Activated CD8-positive, alpha-beta T cell treated with anti-CD3 and anti-CD28 coated beads for 36 hours (primary cell): ENCODE measurements at regions not wholly inside any gene's neighbourhood (a gene's known extent, or its start where the extent isn't known, plus 50 kb on each side); places are given as distances from the start of the nearest gene placed in this dataset.

ENCODE experiments used
- ATAC-seq: fragments of 200-7000 bp; cut with Tn5 transposase; one replicate; pipeline ENCODE4 v1.10.0; 2021; ENCODE audit warnings: mild to moderate bottlenecking, moderate library complexity
- CTCF ChIA-PET: fragments of 350-600 bp; sonication (Branson Sonifier 250); formaldehyde crosslinking; loops from one replicate; lab custom pipeline; 2021; ENCODE audit warnings: antibody characterized with exemption; lab: Charles Lee
- POLR2A ChIA-PET: fragments of 350-600 bp; sonication (Branson Sonifier 250); formaldehyde crosslinking; loops from one replicate; lab custom pipeline; 2021; ENCODE audit warnings: antibody characterized with exemption; lab: Charles Lee
- DNase-seq: peaks from one replicate; pipeline ENCODE4 v3.0.0-alpha.2; 2020
- H3K27ac Mint-ChIP-seq: one replicate; pipeline ENCODE4 v1.8.0; 2021; ENCODE audit warnings: mild to moderate bottlenecking, mixed read lengths
- H3K27me3 Mint-ChIP-seq: one replicate; pipeline ENCODE4 v1.8.0; 2021; ENCODE audit warnings: mixed read lengths
- H3K36me3 Mint-ChIP-seq: one replicate; pipeline ENCODE4 v1.8.0; 2021; ENCODE audit warnings: low read depth, mixed read lengths
- H3K4me1 Mint-ChIP-seq: one replicate; pipeline ENCODE4 v1.8.0; 2021; ENCODE audit warnings: low read depth, mixed read lengths
- H3K4me3 Mint-ChIP-seq: one replicate; pipeline ENCODE4 v1.8.0; 2021; ENCODE audit warnings: mild to moderate bottlenecking, moderate library complexity, mixed read lengths
- H3K9me3 Mint-ChIP-seq: one replicate; pipeline ENCODE4 v1.8.0; 2021; ENCODE audit warnings: mixed read lengths
- intact Hi-C: fragments of 100-400 bp; cut with micrococcal nuclease; formaldehyde crosslinking; loops from one replicate; pipeline ENCODE4 v1.10.0; 2022
- TF ChIP-seq, protein P1 (sequence below): fragments of 200-600 bp; IDR thresholded peaks from one replicate; pipeline ENCODE4 v1.8.0; 2022; ENCODE audit warnings: antibody characterized with exemption, mild to moderate bottlenecking

DNA sequence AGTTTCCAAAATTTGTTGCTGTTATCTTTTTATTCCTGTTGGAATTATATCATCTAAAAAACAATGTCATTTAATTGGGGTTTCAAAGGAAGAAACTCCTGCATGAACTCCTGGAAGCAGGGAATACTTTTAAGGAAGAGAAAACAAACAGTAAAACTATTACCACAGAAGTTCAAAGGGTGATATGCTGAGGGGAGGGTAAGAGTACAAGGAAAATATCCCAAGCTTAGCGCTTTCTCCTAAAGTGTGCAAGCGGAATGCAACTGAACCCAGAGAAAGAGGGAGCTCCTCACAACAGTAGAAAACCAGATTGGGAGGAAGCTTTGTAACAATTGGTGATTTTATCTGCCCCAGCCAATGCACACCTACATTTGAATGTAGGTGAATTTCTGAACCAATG, 175.1 kb downstream of the NUFIP1 start:
- ChIA-PET CTCF (no interaction called here), POLR2A (no interaction called here)
- Mint-ChIP-seq H3K27me3 (peaks cover 13% of the 10 kb centered on the region), H3K4me1 (peaks cover 14% of the 10 kb centered on the region), H3K9me3 (no peaks in the 10 kb centered on the region), H3K4me3 (no peak overlapping the region), H3K27ac (no peak overlapping the region), H3K36me3 (no peaks in the 10 kb centered on the region)
- TF ChIP-seq, protein P1, sequence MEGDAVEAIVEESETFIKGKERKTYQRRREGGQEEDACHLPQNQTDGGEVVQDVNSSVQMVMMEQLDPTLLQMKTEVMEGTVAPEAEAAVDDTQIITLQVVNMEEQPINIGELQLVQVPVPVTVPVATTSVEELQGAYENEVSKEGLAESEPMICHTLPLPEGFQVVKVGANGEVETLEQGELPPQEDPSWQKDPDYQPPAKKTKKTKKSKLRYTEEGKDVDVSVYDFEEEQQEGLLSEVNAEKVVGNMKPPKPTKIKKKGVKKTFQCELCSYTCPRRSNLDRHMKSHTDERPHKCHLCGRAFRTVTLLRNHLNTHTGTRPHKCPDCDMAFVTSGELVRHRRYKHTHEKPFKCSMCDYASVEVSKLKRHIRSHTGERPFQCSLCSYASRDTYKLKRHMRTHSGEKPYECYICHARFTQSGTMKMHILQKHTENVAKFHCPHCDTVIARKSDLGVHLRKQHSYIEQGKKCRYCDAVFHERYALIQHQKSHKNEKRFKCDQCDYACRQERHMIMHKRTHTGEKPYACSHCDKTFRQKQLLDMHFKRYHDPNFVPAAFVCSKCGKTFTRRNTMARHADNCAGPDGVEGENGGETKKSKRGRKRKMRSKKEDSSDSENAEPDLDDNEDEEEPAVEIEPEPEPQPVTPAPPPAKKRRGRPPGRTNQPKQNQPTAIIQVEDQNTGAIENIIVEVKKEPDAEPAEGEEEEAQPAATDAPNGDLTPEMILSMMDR = no peak
- intact Hi-C loops = no loop called here
- no peak for ATAC-seq
- no peak for DNase-seq

DNA sequence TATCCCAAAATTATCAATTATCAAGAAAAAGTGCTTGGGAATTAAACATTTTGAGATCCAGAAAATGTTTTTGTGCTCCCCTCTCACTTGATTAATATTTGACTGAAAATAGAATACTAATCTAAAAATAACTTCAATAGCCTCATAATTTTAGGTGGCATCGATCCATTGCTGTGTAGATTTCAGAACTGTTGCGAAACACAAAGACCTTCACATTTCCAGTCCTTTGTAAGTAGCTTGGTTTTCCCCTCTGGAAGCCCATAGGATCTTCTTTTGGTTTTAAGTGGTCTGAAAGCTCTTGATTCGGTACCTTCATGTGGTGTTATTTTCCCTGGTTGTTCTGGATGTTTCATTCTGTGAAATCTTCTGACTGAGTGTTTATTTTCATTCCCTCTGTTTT, 176.5 kb downstream of the NUFIP1 start:
- POLR2A ChIA-PET = no interaction called here
- DNase-seq = no peak
- TF ChIP-seq, protein P1 = no peak
- ATAC-seq = no peak
- intact Hi-C loops = no loop called here
- H3K4me3 Mint-ChIP-seq = no peak overlapping the region
- no peaks in the 10 kb centered on the region for H3K36me3 Mint-ChIP-seq
- CTCF ChIA-PET = no interaction called here
- H3K4me1 Mint-ChIP-seq = peaks cover 5% of the 10 kb centered on the region
- H3K9me3 Mint-ChIP-seq = no peaks in the 10 kb centered on the region
- H3K27ac Mint-ChIP-seq = no peak overlapping the region
- H3K27me3 Mint-ChIP-seq = peaks cover 13% of the 10 kb centered on the region

DNA sequence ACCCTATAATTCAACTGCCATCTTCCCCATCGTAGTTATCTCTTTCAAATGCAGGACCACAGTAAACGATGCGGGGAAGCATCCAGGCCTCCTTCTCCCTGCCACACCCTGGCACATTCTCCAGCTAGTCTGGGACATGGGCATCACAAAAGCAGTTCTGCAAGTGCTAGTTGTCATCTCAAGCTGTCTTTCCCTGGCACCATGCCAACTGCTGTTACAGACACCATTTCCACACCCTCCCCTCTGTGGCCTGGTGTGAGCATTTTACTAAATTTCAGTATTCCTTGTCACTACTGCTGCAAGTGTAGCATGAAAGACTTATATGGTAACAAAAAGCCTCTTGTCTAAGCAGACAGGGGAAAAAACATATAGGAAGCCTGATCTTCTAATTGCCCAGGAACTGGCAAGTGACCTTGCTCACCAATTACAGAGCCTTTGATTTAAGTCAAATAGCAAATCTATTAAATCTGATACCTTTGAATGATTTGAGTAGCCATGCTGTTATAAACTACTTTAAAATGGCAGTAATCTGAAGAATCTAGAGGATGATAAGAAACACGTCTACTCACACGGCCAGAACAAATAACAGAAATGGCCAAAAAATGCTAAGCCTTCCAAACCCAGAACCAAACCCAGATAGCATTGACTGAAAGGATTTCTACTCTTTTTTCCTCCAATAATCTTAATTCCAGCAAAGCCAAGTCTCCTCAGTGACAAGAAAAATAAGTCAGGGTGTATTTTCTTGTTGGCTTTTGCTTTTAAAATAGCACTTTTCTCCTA, 179.0 kb downstream of the NUFIP1 start:
- no peak overlapping the region for H3K27ac Mint-ChIP-seq
- TF ChIP-seq, protein P1 = no peak
- ChIA-PET CTCF (interaction anchor here (0.5 kb wide), 1 partner anchor 323 kb away, joined by 3 read pairs; no protein-coding TSS in a partner anchor), POLR2A (no interaction called here)
- no peaks in the 10 kb centered on the region for H3K36me3 Mint-ChIP-seq
- intact Hi-C loops = no loop called here
- no peaks in the 10 kb centered on the region for H3K4me1 Mint-ChIP-seq
- no peak for DNase-seq
- H3K27me3 Mint-ChIP-seq = peaks cover 9% of the 10 kb centered on the region
- no peaks in the 10 kb centered on the region for H3K9me3 Mint-ChIP-seq
- ATAC-seq = no peak
- H3K4me3 Mint-ChIP-seq = no peak overlapping the region

DNA sequence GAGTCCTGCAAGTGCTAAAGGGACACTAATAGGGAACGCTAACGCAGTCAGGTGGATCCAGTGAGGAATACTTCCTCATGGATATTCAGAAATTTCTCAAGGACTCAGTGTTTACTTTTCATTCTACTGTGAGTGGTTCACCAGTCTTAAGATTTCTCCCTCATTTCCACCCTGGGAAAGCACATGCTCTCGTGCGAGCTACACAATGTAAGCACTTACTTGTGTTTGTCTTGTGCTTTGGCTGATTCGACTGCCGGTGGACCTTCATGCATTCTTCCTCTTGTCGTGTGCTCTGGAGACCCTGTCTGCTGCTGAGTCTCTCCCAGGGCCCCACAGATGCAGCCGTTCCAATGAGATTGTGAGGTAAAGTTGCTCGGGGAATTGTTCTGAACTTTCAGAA, 180.1 kb downstream of the NUFIP1 start:
- POLR2A ChIA-PET = no interaction called here
- H3K27me3 Mint-ChIP-seq = peaks cover 8% of the 10 kb centered on the region
- TF ChIP-seq, protein P1 = no peak
- no peaks in the 10 kb centered on the region for H3K36me3 Mint-ChIP-seq
- no peak for ATAC-seq
- H3K4me1 Mint-ChIP-seq = no peaks in the 10 kb centered on the region
- H3K4me3 Mint-ChIP-seq = no peak overlapping the region
- H3K27ac Mint-ChIP-seq = no peak overlapping the region
- intact Hi-C loops = no loop called here
- no peak for DNase-seq
- no peaks in the 10 kb centered on the region for H3K9me3 Mint-ChIP-seq
- CTCF ChIA-PET = no interaction called here

DNA sequence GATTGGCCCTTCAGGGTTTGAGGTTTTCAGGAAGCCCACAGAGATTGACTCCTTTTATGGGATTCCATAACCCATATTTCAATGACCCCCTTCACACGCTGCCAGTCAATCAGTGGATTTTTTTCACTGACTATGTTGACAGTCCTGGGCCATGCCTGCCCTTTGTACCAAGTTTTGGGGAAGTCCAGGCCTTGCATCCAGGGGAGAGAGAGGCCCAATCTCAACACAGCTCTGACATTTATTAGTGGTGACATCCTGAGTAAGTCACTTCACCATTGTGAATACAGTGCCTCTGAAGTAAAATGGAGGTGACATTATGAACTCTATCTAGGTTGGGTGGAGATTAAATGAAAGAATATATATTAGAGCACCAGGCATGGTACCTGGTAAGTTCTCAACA, 181.1 kb downstream of the NUFIP1 start:
- no peak for DNase-seq
- TF ChIP-seq, protein P1 = no peak
- Mint-ChIP-seq H3K36me3 (no peaks in the 10 kb centered on the region), H3K9me3 (no peaks in the 10 kb centered on the region), H3K4me3 (no peak overlapping the region), H3K4me1 (no peaks in the 10 kb centered on the region), H3K27ac (no peak overlapping the region), H3K27me3 (peaks cover 8% of the 10 kb centered on the region)
- ChIA-PET CTCF (no interaction called here), POLR2A (no interaction called here)
- ATAC-seq = no peak
- intact Hi-C loops = no loop called here
